ENCODE measurements at regions not wholly inside any gene's neighbourhood (a gene's known extent, or its start where the extent isn't known, plus 50 kb on each side); places are given as distances from the start of the nearest gene placed in this dataset.
A peak's percentile ranks its signal among the peaks of the same experiment; 100 is the strongest.

DNA sequence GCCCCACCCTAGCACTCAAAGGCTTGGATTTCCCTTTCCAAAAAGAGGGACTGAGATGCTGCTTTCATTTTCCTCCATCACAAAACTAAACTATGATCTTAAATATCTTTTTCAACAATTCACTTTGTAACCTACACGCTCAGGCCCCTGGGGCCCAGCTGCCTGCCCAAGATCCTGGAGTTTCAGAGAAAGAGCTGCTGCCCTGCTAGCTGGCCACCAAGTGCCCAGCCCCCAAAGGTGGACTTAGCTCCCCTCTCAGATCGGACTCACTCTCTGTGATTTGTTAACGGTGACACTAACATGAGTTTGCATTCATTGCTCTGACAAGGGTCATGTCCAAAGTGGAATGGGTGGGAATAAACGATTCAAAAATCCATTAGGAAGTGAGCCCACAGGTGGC is 119.6 kb upstream of the SMAD3 start:
- Histone ChIP-seq H3K9me2 (replicated peaks; ENCODE audit: low read depth, low read length) (no peaks in the 10 kb centered on the region), H2AFZ (ENCODE audit: low read length) (no peak overlapping the region), H3K9me3 (ENCODE audit: insufficient read depth, low read depth, low read length) (no peaks in the 10 kb centered on the region), H3K36me3 (ENCODE audit: insufficient read depth, low read length) (no peaks in the 10 kb centered on the region), H3K27me3 (ENCODE audit: insufficient read depth, low read length, poor library complexity, severe bottlenecking) (no peaks in the 10 kb centered on the region), H3K4me2 (ENCODE audit: low read depth, low read length, poor library complexity, severe bottlenecking) (no peak overlapping the region), H3F3A (ENCODE audit: low read depth) (no peaks in the 10 kb centered on the region), H4K20me1 (ENCODE audit: insufficient read depth, low read length, poor library complexity, severe bottlenecking) (no peaks in the 10 kb centered on the region), H3K4me3 (ENCODE audit: low read length, poor library complexity, severe bottlenecking) (no peak overlapping the region), H3K4me1 (ENCODE audit: insufficient read depth, low read length, poor library complexity, severe bottlenecking) (no peaks in the 10 kb centered on the region), H3K79me2 (ENCODE audit: insufficient read depth, low read length) (no peaks in the 10 kb centered on the region), H3K9ac (ENCODE audit: low read depth, low read length, poor library complexity, severe bottlenecking) (no peak overlapping the region)
- no peak for TF ChIP-seq EZH2phosphoT487 (IDR thresholded peaks at IDR 0.05; ENCODE audit: borderline replicate concordance)
- TF ChIP-seq, protein P1, sequence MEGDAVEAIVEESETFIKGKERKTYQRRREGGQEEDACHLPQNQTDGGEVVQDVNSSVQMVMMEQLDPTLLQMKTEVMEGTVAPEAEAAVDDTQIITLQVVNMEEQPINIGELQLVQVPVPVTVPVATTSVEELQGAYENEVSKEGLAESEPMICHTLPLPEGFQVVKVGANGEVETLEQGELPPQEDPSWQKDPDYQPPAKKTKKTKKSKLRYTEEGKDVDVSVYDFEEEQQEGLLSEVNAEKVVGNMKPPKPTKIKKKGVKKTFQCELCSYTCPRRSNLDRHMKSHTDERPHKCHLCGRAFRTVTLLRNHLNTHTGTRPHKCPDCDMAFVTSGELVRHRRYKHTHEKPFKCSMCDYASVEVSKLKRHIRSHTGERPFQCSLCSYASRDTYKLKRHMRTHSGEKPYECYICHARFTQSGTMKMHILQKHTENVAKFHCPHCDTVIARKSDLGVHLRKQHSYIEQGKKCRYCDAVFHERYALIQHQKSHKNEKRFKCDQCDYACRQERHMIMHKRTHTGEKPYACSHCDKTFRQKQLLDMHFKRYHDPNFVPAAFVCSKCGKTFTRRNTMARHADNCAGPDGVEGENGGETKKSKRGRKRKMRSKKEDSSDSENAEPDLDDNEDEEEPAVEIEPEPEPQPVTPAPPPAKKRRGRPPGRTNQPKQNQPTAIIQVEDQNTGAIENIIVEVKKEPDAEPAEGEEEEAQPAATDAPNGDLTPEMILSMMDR (conservative IDR thresholded peaks at IDR 0.05; ENCODE audit: low read length) = no peak

DNA sequence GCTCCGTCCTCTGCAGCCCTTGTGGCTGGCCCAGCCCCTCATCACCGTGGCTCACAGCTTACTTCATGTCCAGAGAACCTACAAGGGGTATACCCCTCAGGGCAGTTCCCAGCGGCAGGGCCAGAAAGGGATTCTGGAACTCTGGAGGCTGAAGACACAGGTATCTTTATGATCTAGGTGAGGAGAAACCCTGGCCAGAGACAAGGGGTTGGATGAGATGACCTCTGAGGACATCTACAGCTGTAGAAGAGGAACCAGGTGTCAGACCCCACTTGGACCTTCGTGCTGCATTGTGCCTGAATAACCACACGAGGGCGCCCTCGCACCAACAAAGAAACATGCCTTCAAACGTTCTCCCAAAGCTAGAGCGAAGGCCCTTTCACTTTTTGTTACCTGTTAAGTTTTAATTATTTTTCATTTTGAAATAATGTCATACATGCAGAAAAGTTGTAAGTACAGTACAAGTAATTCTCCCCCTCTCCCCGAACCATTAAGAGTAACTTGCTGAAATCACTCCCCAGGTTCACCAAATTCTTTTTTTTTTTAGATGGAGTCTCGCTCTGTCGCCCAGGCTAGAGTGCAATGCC is 118.7 kb upstream of the SMAD3 start:
- Histone ChIP-seq H3K9ac (ENCODE audit: low read depth, low read length, poor library complexity, severe bottlenecking) (no peak overlapping the region), H3K79me2 (ENCODE audit: insufficient read depth, low read length) (no peaks in the 10 kb centered on the region), H4K20me1 (ENCODE audit: insufficient read depth, low read length, poor library complexity, severe bottlenecking) (no peaks in the 10 kb centered on the region), H3K9me2 (replicated peaks; ENCODE audit: low read depth, low read length) (no peaks in the 10 kb centered on the region), H3K4me3 (ENCODE audit: low read length, poor library complexity, severe bottlenecking) (no peak overlapping the region), H3K36me3 (ENCODE audit: insufficient read depth, low read length) (no peaks in the 10 kb centered on the region), H3K4me1 (ENCODE audit: insufficient read depth, low read length, poor library complexity, severe bottlenecking) (no peaks in the 10 kb centered on the region), H3K27me3 (ENCODE audit: insufficient read depth, low read length, poor library complexity, severe bottlenecking) (no peaks in the 10 kb centered on the region), H3K9me3 (ENCODE audit: insufficient read depth, low read depth, low read length) (no peaks in the 10 kb centered on the region), H3F3A (ENCODE audit: low read depth) (no peaks in the 10 kb centered on the region), H3K4me2 (ENCODE audit: low read depth, low read length, poor library complexity, severe bottlenecking) (no peak overlapping the region), H2AFZ (ENCODE audit: low read length) (no peak overlapping the region)
- TF ChIP-seq, protein P1 (conservative IDR thresholded peaks at IDR 0.05; ENCODE audit: low read length) = peak; percentile 93
- no peak for TF ChIP-seq EZH2phosphoT487 (IDR thresholded peaks at IDR 0.05; ENCODE audit: borderline replicate concordance)

DNA sequence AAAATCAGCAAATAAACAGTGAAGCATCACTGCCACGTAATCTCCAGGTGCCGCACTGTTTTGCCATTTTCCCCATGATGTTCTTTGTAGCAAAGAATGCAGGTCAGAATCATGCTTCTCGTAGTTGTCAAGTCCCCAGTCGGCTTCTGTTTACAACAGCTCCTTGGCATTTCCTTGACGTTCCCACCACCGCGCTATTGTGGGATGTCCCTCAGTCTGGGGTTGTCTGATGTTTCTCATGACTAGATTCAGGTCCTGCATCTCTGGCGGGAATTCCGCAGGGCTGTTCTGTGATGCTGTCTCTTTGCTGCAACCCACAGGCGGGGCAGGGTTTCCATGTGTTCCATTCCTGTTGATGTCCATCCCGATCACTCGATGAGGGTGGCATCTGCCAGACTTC is 117.9 kb upstream of the SMAD3 start:
- Histone ChIP-seq H3K4me2 (ENCODE audit: low read depth, low read length, poor library complexity, severe bottlenecking) (no peak overlapping the region), H3K4me1 (ENCODE audit: insufficient read depth, low read length, poor library complexity, severe bottlenecking) (no peaks in the 10 kb centered on the region), H3K9ac (ENCODE audit: low read depth, low read length, poor library complexity, severe bottlenecking) (no peak overlapping the region), H4K20me1 (ENCODE audit: insufficient read depth, low read length, poor library complexity, severe bottlenecking) (no peaks in the 10 kb centered on the region), H3K79me2 (ENCODE audit: insufficient read depth, low read length) (no peaks in the 10 kb centered on the region), H3K36me3 (ENCODE audit: insufficient read depth, low read length) (no peaks in the 10 kb centered on the region), H2AFZ (ENCODE audit: low read length) (no peak overlapping the region), H3K27me3 (ENCODE audit: insufficient read depth, low read length, poor library complexity, severe bottlenecking) (no peaks in the 10 kb centered on the region), H3K9me3 (ENCODE audit: insufficient read depth, low read depth, low read length) (no peaks in the 10 kb centered on the region), H3K9me2 (replicated peaks; ENCODE audit: low read depth, low read length) (no peaks in the 10 kb centered on the region), H3K4me3 (ENCODE audit: low read length, poor library complexity, severe bottlenecking) (no peak overlapping the region), H3F3A (ENCODE audit: low read depth) (no peaks in the 10 kb centered on the region)
- no peak for TF ChIP-seq EZH2phosphoT487 (IDR thresholded peaks at IDR 0.05; ENCODE audit: borderline replicate concordance)
- TF ChIP-seq, protein P1 (conservative IDR thresholded peaks at IDR 0.05; ENCODE audit: low read length) = no peak
